ENCODE measurements at regions not wholly inside any gene's neighbourhood (a gene's known extent, or its start where the extent isn't known, plus 50 kb on each side); places are given as distances from the start of the nearest gene placed in this dataset.

DNA sequence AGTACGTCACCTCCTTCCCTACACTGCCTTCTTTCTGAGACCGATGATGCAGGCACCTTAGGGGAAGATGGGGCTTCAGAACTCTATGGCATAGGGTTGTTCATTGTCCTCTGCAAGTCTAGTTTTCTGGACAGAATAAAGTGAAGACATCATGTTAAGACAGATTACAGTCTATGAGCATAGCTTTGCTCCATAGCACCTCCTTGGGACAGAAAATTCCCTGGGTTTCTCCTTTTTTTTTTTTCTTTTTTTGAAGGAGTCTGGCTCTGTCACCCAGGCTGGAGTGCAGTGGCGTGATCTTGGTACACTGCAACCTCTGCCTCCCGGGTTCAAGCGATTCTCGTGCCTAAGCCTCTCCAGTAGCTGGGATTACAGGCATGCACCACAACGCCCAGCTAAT is 119.8 kb upstream of the CADM1 start:
- TF ChIP-seq EZH2phosphoT487 (IDR thresholded peaks at IDR 0.05; ENCODE audit: insufficient read depth, low read depth): no peak
- no peak for TF ChIP-seq EZH2 (IDR thresholded peaks at IDR 0.05; ENCODE audit: insufficient read depth, poor library complexity, severe bottlenecking)

Measured in GM23248 (cell line).